T-helper 1 cell (primary cell): ENCODE measurements at regions not wholly inside any gene's neighbourhood (a gene's known extent, or its start where the extent isn't known, plus 50 kb on each side); places are given as distances from the start of the nearest gene placed in this dataset.

Source experiments
- DNase-seq, 5 donors: peaks; one replicate each; pipeline ENCODE4 v3.0.0-alpha.2; 2012 to 2020

GRCh38 chr11:25900814-25901213 lies 431.1 kb upstream of the ANO3 start:
- DNase-seq: no peak

- no peak for DNase-seq
Measured at GRCh38 chr11:25901415-25901814, 430.5 kb upstream of the ANO3 start.

GRCh38 chr11:25902476-25902875 lies 429.5 kb upstream of the ANO3 start:
- DNase-seq: no peak

GRCh38 chr11:25908726-25909125 lies 423.2 kb upstream of the ANO3 start:
- no peak for DNase-seq

GRCh38 chr11:25910086-25910485 lies 421.8 kb upstream of the ANO3 start:
- DNase-seq: no peak

GRCh38 chr11:25920356-25920755 lies 411.6 kb upstream of the ANO3 start:
- DNase-seq: no peak

GRCh38 chr11:25924586-25924985 lies 407.3 kb upstream of the ANO3 start:
- DNase-seq: no peak

GRCh38 chr11:25925359-25925758 lies 406.6 kb upstream of the ANO3 start:
- no peak for DNase-seq

- no peak for DNase-seq
Measured at GRCh38 chr11:25927411-25927953, 404.4 kb upstream of the ANO3 start.

GRCh38 chr11:25928076-25928475 lies 403.9 kb upstream of the ANO3 start:
- no peak for DNase-seq

- no peak for DNase-seq
Measured at GRCh38 chr11:25938952-25939351, 393.0 kb upstream of the ANO3 start.

GRCh38 chr11:25939691-25940090 lies 392.2 kb upstream of the ANO3 start:
- DNase-seq: no peak

GRCh38 chr11:25941353-25941752 lies 390.6 kb upstream of the ANO3 start:
- DNase-seq: no peak

GRCh38 chr11:25943031-25943430 lies 388.9 kb upstream of the ANO3 start:
- no peak for DNase-seq

GRCh38 chr11:25943777-25944661 lies 387.9 kb upstream of the ANO3 start:
- DNase-seq: no peak

GRCh38 chr11:25949918-25950317 lies 382.0 kb upstream of the ANO3 start:
- DNase-seq: no peak

- DNase-seq: no peak
Measured at GRCh38 chr11:25953006-25953405, 378.9 kb upstream of the ANO3 start.

- no peak for DNase-seq
Measured at GRCh38 chr11:25958045-25958444, 373.9 kb upstream of the ANO3 start.

- DNase-seq: no peak
Measured at GRCh38 chr11:25961539-25961938, 370.4 kb upstream of the ANO3 start.

GRCh38 chr11:25970726-25971508 lies 361.0 kb upstream of the ANO3 start:
- no peak for DNase-seq

GRCh38 chr11:25980091-25980490 lies 351.8 kb upstream of the ANO3 start:
- no peak for DNase-seq

- no peak for DNase-seq
Measured at GRCh38 chr11:25981998-25982397, 349.9 kb upstream of the ANO3 start.

GRCh38 chr11:25983280-25983679 lies 348.6 kb upstream of the ANO3 start:
- DNase-seq: no peak

- no peak for DNase-seq
Measured at GRCh38 chr11:25988178-25988577, 343.8 kb upstream of the ANO3 start.
